IPS-NIHi11 (cell line): ENCODE measurements at regions not wholly inside any gene's neighbourhood (a gene's known extent, or its start where the extent isn't known, plus 50 kb on each side); places are given as distances from the start of the nearest gene placed in this dataset.
A peak's percentile ranks its signal among the peaks of the same experiment; 100 is the strongest.

Experiments
- DNase-seq: peaks from one replicate; pipeline ENCODE4 v3.0.0; 2012; ENCODE audit warnings: mixed read lengths, low spot score

GRCh38 chr16:52874042-52874441 is 178.7 kb downstream of the CHD9NB start:
- DNase-seq: peak; percentile 37

- no peak for DNase-seq
Observed at GRCh38 chr16:52872731-52873130, 180.0 kb downstream of the CHD9NB start.

GRCh38 chr16:52871481-52871880 is 181.2 kb downstream of the CHD9NB start:
- no peak for DNase-seq

GRCh38 chr16:52869243-52869642 is 183.5 kb downstream of the CHD9NB start:
- no peak for DNase-seq

GRCh38 chr16:52863000-52863399 is 189.7 kb downstream of the CHD9NB start:
- DNase-seq: no peak

- peak; percentile 36 for DNase-seq
Observed at GRCh38 chr16:52861614-52862022, 191.1 kb downstream of the CHD9NB start.

- no peak for DNase-seq
Observed at GRCh38 chr16:52855463-52855862, 197.2 kb downstream of the CHD9NB start.

- no peak for DNase-seq
Observed at GRCh38 chr16:52852978-52853377, 199.7 kb downstream of the CHD9NB start.

- no peak for DNase-seq
Observed at GRCh38 chr16:52851211-52851740, 201.4 kb downstream of the CHD9NB start.

- no peak for DNase-seq
Observed at GRCh38 chr16:52843381-52843780, 209.3 kb downstream of the CHD9NB start.

- no peak for DNase-seq
Observed at GRCh38 chr16:52837251-52837650, 215.4 kb downstream of the CHD9NB start.

- DNase-seq: no peak
Observed at GRCh38 chr16:52834736-52835465, 217.8 kb downstream of the CHD9NB start.

GRCh38 chr16:52832771-52833170 is 219.9 kb downstream of the CHD9NB start:
- no peak for DNase-seq

- DNase-seq: no peak
Observed at GRCh38 chr16:52827456-52827855, 225.2 kb downstream of the CHD9NB start.

GRCh38 chr16:52825892-52826291 is 226.8 kb downstream of the CHD9NB start:
- DNase-seq: no peak

- DNase-seq: no peak
Observed at GRCh38 chr16:52819808-52820207, 232.9 kb downstream of the CHD9NB start.

- DNase-seq: no peak
Observed at GRCh38 chr16:52819405-52819804, 233.3 kb downstream of the CHD9NB start.

GRCh38 chr16:52817696-52818095 is 235.0 kb downstream of the CHD9NB start:
- no peak for DNase-seq

- no peak for DNase-seq
Observed at GRCh38 chr16:52816993-52817392, 235.7 kb downstream of the CHD9NB start.

- DNase-seq: no peak
Observed at GRCh38 chr16:52812678-52813556, 239.8 kb downstream of the CHD9NB start.

GRCh38 chr16:52805559-52806168 is 247.0 kb downstream of the CHD9NB start:
- no peak for DNase-seq

GRCh38 chr16:52800432-52800831 is 252.3 kb downstream of the CHD9NB start:
- no peak for DNase-seq

- DNase-seq: no peak
Observed at GRCh38 chr16:52799149-52799548, 252.2 kb upstream of the TOX3 start.
